ENCODE measurements at regions not wholly inside any gene's neighbourhood (a gene's known extent, or its start where the extent isn't known, plus 50 kb on each side); places are given as distances from the start of the nearest gene placed in this dataset.

DNA sequence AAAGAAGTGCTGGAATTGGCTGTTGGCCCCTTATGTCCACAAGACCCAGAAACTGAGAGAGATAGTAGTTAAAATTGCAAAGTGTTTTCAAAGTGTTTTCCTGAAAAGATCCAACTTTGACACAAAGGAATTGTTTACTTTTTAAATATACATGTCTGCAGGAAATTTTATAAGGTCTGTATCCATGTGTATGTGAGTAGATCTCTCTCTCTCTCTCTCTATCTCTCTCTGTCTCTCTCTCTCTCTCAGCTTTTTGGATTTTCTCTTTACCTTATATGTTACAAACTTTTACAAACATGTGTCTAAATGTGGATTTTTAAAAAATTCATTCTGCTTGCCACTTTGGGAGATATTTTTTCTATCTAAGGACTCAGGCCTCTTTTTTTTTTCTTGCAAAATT is 358.6 kb downstream of the SIPA1L2 start:
- CTCF ChIA-PET, result no interaction called here
- no peak for DNase-seq (ENCODE audit: extremely low spot score)
- POLR2A ChIA-PET, result no interaction called here
- no peak for TF ChIP-seq CTCF (IDR thresholded peaks at IDR 0.05; ENCODE audit: control extremely low read depth, extremely low read depth, low read depth, missing control alignments)

DNA sequence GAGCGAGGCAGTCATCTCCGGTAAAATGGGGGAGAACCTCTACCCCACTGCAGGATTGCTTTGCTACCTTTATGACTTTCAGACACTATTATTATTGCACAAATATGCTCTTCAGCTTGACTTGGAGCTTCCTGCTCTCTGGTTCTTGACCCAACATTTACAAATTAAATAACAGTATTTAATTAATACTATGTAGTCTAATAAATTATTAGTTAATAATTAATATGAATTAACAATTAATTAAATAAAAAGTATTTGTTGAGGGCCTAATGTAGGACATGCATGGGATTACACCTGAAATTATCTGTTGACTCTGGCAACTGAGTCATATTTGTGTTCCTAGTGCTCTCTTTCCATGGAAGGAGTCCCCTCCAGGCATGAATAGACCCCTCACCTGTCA is 359.9 kb downstream of the SIPA1L2 start:
- CTCF ChIA-PET, result no interaction called here
- no peak for DNase-seq (ENCODE audit: extremely low spot score)
- no peak for TF ChIP-seq CTCF (IDR thresholded peaks at IDR 0.05; ENCODE audit: control extremely low read depth, extremely low read depth, low read depth, missing control alignments)
- POLR2A ChIA-PET, result no interaction called here

DNA sequence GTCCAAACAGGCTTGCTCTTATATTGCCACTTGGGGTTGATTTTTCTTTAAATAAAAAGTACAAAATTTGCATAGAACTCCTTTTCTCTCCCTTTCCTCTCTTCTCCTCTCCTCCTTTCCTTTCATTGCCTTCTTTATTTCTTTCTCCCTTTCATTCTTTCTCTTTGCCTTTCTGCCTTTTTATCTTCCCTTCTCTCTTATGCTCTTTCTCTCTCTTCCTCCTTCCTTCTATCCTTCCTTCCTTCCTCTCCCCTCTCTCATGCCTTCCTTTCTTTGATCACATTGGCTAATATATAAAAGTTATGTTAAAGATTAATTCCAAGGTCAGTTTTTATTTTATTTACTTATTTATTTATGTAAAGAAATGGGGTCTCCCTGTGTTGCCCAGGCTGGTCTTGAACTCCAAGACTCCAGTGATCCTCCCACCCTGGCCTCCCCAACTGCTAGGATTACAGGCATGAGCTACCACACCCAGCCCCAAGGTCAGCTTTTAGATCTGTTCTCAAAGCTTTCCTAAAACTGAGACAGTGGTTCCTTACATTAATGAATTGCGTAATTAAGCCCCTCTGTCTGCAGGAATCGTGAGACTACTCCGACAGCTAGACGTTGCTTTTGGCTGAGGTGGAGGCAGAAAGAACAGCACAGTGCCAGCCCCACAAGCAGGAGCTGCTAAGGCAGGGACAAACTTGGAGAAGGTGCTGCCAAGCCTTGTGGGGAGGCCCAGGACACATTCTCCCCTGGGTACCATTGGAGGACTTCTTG is 361.9 kb downstream of the SIPA1L2 start:
- no peak for DNase-seq (ENCODE audit: extremely low spot score)
- ChIA-PET POLR2A (no interaction called here), CTCF (interaction anchor here (0.8 kb wide), 1 partner anchor 9 kb away, joined by 3 read pairs; no protein-coding TSS in a partner anchor)
- no peak for TF ChIP-seq CTCF (IDR thresholded peaks at IDR 0.05; ENCODE audit: control extremely low read depth, extremely low read depth, low read depth, missing control alignments)

DNA sequence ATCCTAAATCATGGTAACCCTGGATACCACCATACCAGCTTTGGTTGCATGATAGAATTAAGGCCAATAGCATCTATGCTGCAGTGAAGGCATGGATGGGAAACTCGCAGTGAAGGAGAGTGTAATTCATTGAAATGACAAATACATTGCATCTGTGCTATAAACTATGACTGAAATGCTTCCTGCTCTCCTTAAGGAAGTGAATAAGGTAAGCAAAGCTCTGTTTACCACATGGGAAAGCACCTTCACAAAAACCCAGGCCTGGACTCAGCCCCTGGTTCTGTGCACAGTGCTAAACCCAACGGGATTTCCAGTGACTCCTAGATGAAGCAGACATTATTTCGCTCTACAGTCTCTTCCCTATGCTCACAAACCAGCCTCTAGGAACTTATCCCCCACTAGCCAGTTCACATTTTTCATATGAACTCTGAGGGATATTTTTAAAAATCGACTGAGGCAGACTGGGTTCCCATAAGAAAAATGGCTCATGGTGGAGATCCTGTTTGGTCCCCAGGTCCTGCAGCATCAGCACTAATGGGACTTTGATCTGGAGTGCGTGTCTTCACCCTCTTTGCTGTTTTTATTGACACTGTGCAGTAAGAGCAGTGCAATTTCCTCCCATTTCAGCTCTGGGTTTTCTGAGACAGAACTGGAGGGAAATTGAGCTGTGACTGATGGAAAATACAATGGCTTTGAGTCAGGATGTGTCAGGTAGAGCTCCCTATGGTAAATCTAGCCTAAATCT is 362.7 kb downstream of the SIPA1L2 start:
- POLR2A ChIA-PET, result interaction anchor here (0.6 kb wide), 1 partner anchor 9 kb away, joined by 3 read pairs; no protein-coding TSS in a partner anchor
- no peak for DNase-seq (ENCODE audit: extremely low spot score)
- TF ChIP-seq CTCF (IDR thresholded peaks at IDR 0.05; ENCODE audit: control extremely low read depth, extremely low read depth, low read depth, missing control alignments), result no peak
- CTCF ChIA-PET, result no interaction called here

DNA sequence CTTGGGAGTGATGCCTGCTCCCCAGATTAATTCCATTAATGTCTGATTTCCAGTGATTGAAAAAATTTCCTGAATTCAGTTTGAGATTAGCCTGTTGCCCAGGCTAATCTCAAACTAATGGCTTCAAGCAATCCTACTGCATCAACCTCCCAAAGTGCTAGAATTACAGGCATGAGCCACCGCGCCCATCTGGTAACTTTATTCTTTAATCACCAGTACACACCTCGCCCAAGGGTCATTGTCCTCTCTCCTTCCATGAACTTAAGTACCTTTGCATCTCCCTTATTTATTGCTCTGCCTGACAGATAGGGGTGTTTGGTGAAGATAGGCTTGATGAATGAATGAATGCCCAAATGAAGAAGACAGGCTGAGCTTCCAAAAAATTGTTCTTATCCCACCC is 366.5 kb downstream of the SIPA1L2 start:
- TF ChIP-seq CTCF (IDR thresholded peaks at IDR 0.05; ENCODE audit: control extremely low read depth, extremely low read depth, low read depth, missing control alignments), result no peak
- no peak for DNase-seq (ENCODE audit: extremely low spot score)
- POLR2A ChIA-PET, result no interaction called here
- CTCF ChIA-PET, result no interaction called here

GRCh38 chr1:232262991-232263390 is 366.9 kb downstream of the SIPA1L2 start:
- ChIA-PET CTCF (no interaction called here), POLR2A (no interaction called here)
- no peak for DNase-seq (ENCODE audit: extremely low spot score)
- no peak for TF ChIP-seq CTCF (IDR thresholded peaks at IDR 0.05; ENCODE audit: control extremely low read depth, extremely low read depth, low read depth, missing control alignments)

All from GM10248 (cell line).